Naive thymus-derived CD8-positive, alpha-beta T cell (primary cell): ENCODE measurements at regions not wholly inside any gene's neighbourhood (a gene's known extent, or its start where the extent isn't known, plus 50 kb on each side); places are given as distances from the start of the nearest gene placed in this dataset.
A peak's percentile ranks its signal among the peaks of the same experiment; 100 is the strongest.
"Not testable (repeated sequence)": the region's sequence is repeated elsewhere in the genome, so short reads cannot be mapped to it uniquely, and the experiment has no call there.

Experiments used
- ATAC-seq, 2 donors: fragments of 150-1000 bp; cut with Tn5 transposase in 1 of 2; sonication (Bioruptor Pico), chemical (Tn5 transposase) in 1 of 2; 1 replicate in 1 of 2; 2 replicates in 1 of 2; pipeline ENCODE4 v1.10.0; 2021; ENCODE audit warnings: mild to moderate bottlenecking in 2 of 2, moderate library complexity in 2 of 2
- POLR2A ChIA-PET: fragments of 350-600 bp; sonication (Branson Sonifier 250); formaldehyde crosslinking; loops from one replicate; lab custom pipeline; 2021; ENCODE audit warnings: antibody characterized with exemption; lab: Charles Lee
- DNase-seq, 10 donors: peaks; one replicate each; pipeline versions ENCODE4 v3.0.0 to v3.0.0-alpha.2; 2020 to 2022
- H3K27ac Mint-ChIP-seq, 10 donors: one replicate each; pipeline ENCODE4 v1.8.0; 2020 to 2022; ENCODE audit warnings: mild to moderate bottlenecking in 10 of 10, mixed read lengths in 10 of 10, moderate library complexity in 4 of 10, inconsistent platforms in 1 of 10
- H3K27me3 Mint-ChIP-seq, 5 donors: one replicate each; pipeline ENCODE4 v1.8.0; 2021 to 2022; ENCODE audit warnings: mixed read lengths in 5 of 5
- H3K36me3 Mint-ChIP-seq, 3 donors: one replicate each; pipeline ENCODE4 v1.8.0; 2020 to 2022; ENCODE audit warnings: mixed read lengths in 3 of 3, mild to moderate bottlenecking in 2 of 3, inconsistent platforms in 1 of 3
- H3K4me1 Mint-ChIP-seq, 4 donors: one replicate each; pipeline ENCODE4 v1.8.0; 2021 to 2022; ENCODE audit warnings: mixed read lengths in 4 of 4
- H3K4me3 Mint-ChIP-seq, 10 donors: one replicate each; pipeline ENCODE4 v1.8.0; 2020 to 2022; ENCODE audit warnings: mild to moderate bottlenecking in 10 of 10, mixed read lengths in 10 of 10, moderate library complexity in 6 of 10, inconsistent platforms in 1 of 10
- H3K9me3 Mint-ChIP-seq, 9 donors: one replicate each; pipeline ENCODE4 v1.8.0; 2020 to 2022; ENCODE audit warnings: mixed read lengths in 9 of 9, mild to moderate bottlenecking in 3 of 9, inconsistent platforms in 1 of 9, moderate library complexity in 1 of 9

DNA sequence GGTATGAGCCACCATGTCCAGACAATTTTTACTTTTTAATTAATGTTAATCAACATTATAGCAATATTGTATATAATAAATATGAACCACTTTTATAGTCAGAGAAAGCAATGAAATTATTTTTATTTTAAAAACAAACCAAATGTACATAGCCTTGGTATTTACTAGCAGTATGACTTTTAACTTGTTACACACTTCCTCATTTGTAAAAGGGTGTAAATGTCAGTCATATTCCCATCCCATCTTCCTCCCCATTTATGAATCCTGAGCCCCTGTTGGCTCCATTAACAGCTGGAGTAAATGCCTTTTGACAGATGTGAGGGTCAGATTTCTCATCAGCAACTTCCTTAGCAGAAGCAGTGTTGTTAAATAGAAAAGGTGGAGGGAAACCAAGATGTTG, 179.6 kb upstream of the SPRY1 start:
- peaks cover 7 to 19% (median 7%) of the 10 kb centered on the region in 3 donors for H3K36me3 Mint-ChIP-seq
- H3K4me3 Mint-ChIP-seq: no peak overlapping the region
- no peaks in the 10 kb centered on the region for H3K27me3 Mint-ChIP-seq
- no peak overlapping the region for H3K27ac Mint-ChIP-seq
- POLR2A ChIA-PET: no interaction called here
- no peaks in the 10 kb centered on the region for H3K9me3 Mint-ChIP-seq
- no peaks in the 10 kb centered on the region for H3K4me1 Mint-ChIP-seq
- no peak for DNase-seq
- no peak for ATAC-seq

DNA sequence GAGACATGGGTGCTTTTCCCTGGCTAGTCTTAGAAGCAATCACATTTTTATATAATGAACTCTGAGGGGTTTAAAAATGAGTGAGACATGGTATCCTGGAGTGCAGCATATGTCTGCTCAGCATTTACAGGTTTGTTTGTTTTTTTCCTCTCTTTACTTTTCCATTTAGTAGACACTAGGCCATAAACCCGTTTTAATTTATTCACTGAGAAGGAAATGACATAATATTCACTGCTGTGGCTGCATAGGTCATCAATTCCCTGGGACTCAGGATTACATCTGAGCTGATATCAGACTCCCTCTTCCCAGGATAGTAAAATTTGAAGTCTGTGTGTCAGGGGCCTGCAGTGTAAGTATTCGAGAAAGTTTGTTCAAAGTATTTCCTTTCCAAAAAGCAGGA, 178.9 kb upstream of the SPRY1 start:
- no peak for DNase-seq
- Mint-ChIP-seq H3K27me3 (no peaks in the 10 kb centered on the region), H3K4me3 (no peak overlapping the region), H3K4me1 (no peaks in the 10 kb centered on the region), H3K27ac (no peak overlapping the region), H3K9me3 (peaks cover 0 to 4% (median 0%) of the 10 kb centered on the region in 9 donors), H3K36me3 (peaks cover 12 to 19% (median 13%) of the 10 kb centered on the region in 3 donors)
- no peak for ATAC-seq
- POLR2A ChIA-PET: no interaction called here

DNA sequence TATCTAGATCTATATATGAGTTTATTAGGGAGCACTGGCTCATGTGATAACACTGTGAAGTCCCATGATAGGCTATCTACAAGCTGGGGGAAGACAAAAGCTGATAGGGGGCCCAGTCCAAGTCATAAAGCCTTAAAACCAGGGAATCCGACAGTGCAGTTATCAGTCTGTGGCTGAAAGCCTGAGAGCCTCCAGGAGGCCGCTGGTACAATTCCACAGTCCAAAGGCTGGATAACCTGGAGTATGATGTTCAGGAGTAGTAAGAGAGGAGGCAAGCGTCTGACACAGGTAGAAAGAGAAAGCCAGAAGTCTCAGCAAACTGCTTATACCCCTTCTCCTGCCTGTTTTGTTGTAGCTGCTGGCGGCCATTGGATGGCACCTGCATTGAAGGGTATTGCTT, 177.6 kb upstream of the SPRY1 start:
- Mint-ChIP-seq H3K27me3 (no peaks in the 10 kb centered on the region), H3K4me1 (no peaks in the 10 kb centered on the region), H3K27ac (no peak overlapping the region), H3K4me3 (no peak overlapping the region), H3K9me3 (peaks cover 0 to 10% (median 3%) of the 10 kb centered on the region in 9 donors), H3K36me3 (peaks cover 22 to 31% (median 24%) of the 10 kb centered on the region in 3 donors)
- no peak for DNase-seq
- no peak for ATAC-seq
- POLR2A ChIA-PET: no interaction called here

DNA sequence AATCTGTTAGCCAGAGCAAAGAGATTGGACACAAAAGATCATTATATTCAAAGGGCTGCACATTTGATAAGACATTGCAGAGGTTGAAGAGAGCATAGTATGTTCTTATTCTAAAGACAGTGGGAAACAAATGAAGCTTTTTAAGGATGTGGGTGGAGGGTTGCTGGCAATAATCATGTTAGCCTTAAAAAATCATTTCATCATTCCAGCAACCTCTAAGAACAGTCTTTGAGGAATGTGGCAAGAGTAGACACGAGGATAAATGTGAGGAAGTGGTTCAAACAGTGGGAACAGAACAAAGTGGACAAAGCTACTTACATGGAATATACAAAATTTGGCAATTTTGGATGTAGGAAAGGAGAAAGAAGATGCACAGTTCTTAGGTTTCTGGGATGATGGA, 167.3 kb upstream of the SPRY1 start:
- H3K27me3 Mint-ChIP-seq: no peaks in the 10 kb centered on the region
- H3K4me1 Mint-ChIP-seq: peaks cover 0 to 8% (median 3%) of the 10 kb centered on the region in 4 donors
- peaks cover 16 to 52% (median 31%) of the 10 kb centered on the region in 3 donors for H3K36me3 Mint-ChIP-seq
- H3K9me3 Mint-ChIP-seq: peaks cover 0 to 9% (median 2%) of the 10 kb centered on the region in 9 donors
- POLR2A ChIA-PET: no interaction called here
- H3K27ac Mint-ChIP-seq: no peak overlapping the region
- no peak for DNase-seq
- H3K4me3 Mint-ChIP-seq: no peak overlapping the region
- ATAC-seq: no peak

DNA sequence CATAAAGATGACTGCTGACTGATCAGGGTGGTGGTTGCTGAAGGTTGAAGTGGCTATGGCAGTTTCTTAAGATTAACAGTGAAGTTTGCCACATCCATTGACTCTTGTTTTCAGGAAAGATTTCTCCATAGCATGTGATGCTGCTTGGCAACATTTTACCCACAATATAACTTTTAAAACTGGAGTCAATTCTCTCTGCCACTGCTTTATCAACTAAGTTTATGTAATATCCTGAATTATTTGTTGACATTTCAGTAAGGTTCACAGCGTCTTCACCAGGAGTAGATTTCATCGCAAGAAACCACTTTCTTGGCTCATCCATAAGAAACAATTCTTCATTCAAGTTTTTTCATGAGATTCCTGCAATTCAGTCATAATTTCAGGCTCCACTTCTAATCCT, 166.5 kb upstream of the SPRY1 start:
- H3K9me3 Mint-ChIP-seq: peaks cover 0 to 9% (median 2%) of the 10 kb centered on the region in 9 donors
- peaks cover 0 to 8% (median 3%) of the 10 kb centered on the region in 4 donors for H3K4me1 Mint-ChIP-seq
- H3K36me3 Mint-ChIP-seq: peaks cover 19 to 55% (median 26%) of the 10 kb centered on the region in 3 donors
- no peak overlapping the region for H3K4me3 Mint-ChIP-seq
- no peak for DNase-seq
- POLR2A ChIA-PET: no interaction called here
- no peaks in the 10 kb centered on the region for H3K27me3 Mint-ChIP-seq
- no peak overlapping the region for H3K27ac Mint-ChIP-seq
- ATAC-seq: no peak

DNA sequence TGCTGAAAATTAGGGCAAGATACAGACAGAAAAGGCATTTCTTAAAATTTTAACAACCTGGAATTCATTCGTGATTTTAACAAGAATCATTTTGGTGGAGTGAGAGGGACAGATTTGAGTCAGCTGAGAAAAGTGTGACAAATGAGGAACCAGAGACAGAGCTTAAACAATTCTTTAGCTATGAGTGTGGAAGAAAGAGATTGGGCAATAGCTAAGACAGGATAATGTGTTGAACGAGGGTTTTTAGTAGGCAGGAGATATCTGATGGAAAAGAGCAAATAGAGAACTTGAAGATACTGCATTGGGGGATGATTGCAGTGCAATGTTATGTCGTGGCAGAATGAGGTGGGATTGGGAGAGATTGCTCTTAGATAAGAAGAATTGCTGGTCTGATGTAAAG, 164.2 kb upstream of the SPRY1 start:
- POLR2A ChIA-PET: no interaction called here
- Mint-ChIP-seq H3K36me3 (peaks cover 19 to 49% (median 24%) of the 10 kb centered on the region in 3 donors), H3K4me3 (peak overlapping the region in 1 of 10 donors; percentile 5), H3K27me3 (no peaks in the 10 kb centered on the region), H3K27ac (no peak overlapping the region), H3K4me1 (peaks cover 0 to 8% (median under 1%) of the 10 kb centered on the region in 4 donors), H3K9me3 (peaks cover 0 to 8% (median 0%) of the 10 kb centered on the region in 9 donors)
- DNase-seq (no peak), ATAC-seq (no peak)

DNA sequence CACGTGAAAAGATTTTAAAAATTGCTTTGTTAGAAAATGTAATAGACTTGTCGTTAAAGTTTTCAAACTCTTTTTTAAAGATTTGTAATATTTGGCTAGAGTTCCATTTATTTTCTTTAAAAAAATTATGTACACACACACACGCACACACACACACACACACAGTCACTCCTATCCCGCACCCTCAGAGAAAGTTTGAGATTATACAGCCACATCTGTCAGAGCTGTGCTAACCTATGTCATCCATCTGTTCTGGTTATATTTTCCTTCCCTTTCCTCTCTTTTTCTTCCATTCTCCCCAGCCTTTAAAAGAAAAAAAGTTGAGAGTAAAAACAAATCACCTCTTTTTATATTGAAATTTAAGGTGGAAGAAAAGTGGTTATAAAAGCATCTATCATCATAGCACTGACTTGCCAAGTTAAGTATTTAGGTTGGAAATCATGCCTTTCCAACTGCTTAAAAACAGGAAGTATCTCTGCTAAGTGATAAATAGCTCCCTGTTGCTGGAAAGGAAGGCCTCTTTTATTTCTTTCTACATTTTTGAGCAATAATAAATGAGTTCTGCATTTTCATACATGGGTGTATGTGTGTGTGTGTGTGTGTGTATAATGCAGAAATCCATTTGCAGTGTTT, 163.3 kb upstream of the SPRY1 start:
- Mint-ChIP-seq H3K9me3 (peaks cover 0 to 8% (median 0%) of the 10 kb centered on the region in 9 donors), H3K36me3 (peaks cover 19 to 53% (median 23%) of the 10 kb centered on the region in 3 donors), H3K4me3 (no peak overlapping the region), H3K27me3 (no peaks in the 10 kb centered on the region), H3K4me1 (peaks cover 0 to 8% (median under 1%) of the 10 kb centered on the region in 4 donors), H3K27ac (no peak overlapping the region)
- DNase-seq: no peak
- POLR2A ChIA-PET: no interaction called here
- ATAC-seq: no peak

DNA sequence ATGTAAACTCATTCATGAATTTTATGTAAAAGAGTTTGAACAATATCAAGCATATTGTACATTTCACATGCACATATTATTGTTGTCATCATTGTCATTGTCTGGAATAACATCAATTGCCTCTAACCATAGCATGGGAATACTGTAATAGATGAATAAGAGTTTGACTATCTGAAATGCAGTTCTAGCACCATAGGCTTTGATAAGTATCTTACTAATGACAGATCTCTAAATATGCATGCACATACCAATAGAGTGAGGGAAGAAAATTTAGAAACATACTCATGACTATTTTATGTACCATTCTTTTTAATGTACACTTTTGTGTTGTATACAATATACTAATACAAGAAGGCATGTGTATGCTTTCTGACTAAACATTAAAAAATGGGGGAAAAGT, 161.6 kb upstream of the SPRY1 start:
- peaks cover 0 to 16% (median 4%) of the 10 kb centered on the region in 9 donors for H3K9me3 Mint-ChIP-seq
- H3K27ac Mint-ChIP-seq: no peak overlapping the region
- H3K27me3 Mint-ChIP-seq: no peaks in the 10 kb centered on the region
- no peak for DNase-seq
- POLR2A ChIA-PET: no interaction called here
- peaks cover 0 to 8% (median 1%) of the 10 kb centered on the region in 4 donors for H3K4me1 Mint-ChIP-seq
- H3K36me3 Mint-ChIP-seq: peaks cover 13 to 50% (median 20%) of the 10 kb centered on the region in 3 donors
- H3K4me3 Mint-ChIP-seq: no peak overlapping the region
- no peak for ATAC-seq

DNA sequence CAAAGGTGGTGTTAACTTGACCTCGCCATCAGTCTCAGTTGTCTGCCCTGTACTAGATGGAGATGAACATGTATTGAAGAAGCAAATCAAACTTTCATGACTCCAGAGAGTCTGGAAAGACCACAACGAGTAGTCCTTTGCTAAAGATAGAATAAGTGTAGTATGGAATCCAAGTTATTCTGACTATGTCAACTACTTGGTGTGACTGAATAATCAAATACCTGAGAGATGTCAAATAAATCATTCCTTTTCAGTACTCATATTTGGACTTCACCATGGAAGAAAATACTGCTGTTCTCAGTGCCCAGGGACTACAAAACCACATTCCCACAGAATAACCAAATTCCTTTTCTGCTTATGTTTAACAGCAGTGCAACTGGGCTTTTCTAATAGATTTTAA, 161.2 kb upstream of the SPRY1 start:
- Mint-ChIP-seq H3K9me3 (peaks cover 2 to 20% (median 7%) of the 10 kb centered on the region in 9 donors), H3K36me3 (peaks cover 12 to 46% (median 15%) of the 10 kb centered on the region in 3 donors), H3K27ac (no peak overlapping the region), H3K4me3 (no peak overlapping the region), H3K4me1 (peaks cover 0 to 8% (median 1%) of the 10 kb centered on the region in 4 donors), H3K27me3 (no peaks in the 10 kb centered on the region)
- DNase-seq (no peak), ATAC-seq (no peak)
- POLR2A ChIA-PET: no interaction called here

DNA sequence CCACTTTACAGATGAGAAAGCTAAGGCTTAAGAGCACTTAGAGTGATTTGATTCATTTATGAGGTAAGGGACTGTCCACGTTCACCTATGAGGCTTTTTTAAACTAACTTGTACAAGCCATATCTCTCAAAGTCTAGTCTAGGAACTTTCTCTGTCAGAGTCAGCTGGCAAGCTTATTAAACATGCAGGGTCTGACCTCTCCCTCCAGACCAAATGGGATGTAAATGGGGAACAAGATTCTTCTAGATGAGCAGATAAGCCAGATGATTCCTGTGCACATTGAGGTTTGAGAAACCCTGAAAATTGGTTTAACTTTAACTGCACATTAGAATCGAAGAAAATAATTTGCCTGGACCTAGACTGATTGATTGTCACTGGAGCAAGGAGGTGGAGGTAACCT, 160.0 kb upstream of the SPRY1 start:
- POLR2A ChIA-PET: no interaction called here
- Mint-ChIP-seq H3K4me1 (peaks cover 0 to 8% (median 1%) of the 10 kb centered on the region in 4 donors), H3K9me3 (peaks cover 2 to 30% (median 8%) of the 10 kb centered on the region in 9 donors), H3K4me3 (no peak overlapping the region), H3K27ac (no peak overlapping the region), H3K27me3 (no peaks in the 10 kb centered on the region), H3K36me3 (peaks cover 10 to 38% (median 13%) of the 10 kb centered on the region in 3 donors)
- ATAC-seq: no peak
- DNase-seq: no peak

DNA sequence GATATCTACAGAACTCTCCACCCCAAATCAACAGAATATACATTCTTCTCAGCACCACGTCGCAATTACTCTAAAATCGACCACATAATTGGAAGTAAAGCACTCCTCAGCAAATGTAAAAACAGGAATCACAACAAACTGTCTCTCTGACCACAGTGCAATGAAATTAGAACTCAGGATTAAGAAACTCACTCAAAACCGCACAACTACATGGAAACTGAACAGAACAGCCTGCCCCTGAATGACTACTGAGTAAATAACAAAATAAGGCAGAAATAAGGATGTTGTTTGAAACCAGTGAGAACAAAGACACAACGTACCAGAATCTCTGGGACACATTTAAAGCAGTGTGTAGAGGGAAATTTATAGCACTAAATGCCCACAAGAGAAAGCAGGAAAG, 156.3 kb upstream of the SPRY1 start:
- H3K27me3 Mint-ChIP-seq, DNase-seq, H3K4me1 Mint-ChIP-seq, H3K4me3 Mint-ChIP-seq, H3K27ac Mint-ChIP-seq, POLR2A ChIA-PET, ATAC-seq: not testable (repeated sequence)
- Mint-ChIP-seq H3K9me3 (peaks cover 7 to 40% (median 18%) of the 10 kb centered on the region in 9 donors), H3K36me3 (peaks cover 5 to 14% (median 7%) of the 10 kb centered on the region in 3 donors)

DNA sequence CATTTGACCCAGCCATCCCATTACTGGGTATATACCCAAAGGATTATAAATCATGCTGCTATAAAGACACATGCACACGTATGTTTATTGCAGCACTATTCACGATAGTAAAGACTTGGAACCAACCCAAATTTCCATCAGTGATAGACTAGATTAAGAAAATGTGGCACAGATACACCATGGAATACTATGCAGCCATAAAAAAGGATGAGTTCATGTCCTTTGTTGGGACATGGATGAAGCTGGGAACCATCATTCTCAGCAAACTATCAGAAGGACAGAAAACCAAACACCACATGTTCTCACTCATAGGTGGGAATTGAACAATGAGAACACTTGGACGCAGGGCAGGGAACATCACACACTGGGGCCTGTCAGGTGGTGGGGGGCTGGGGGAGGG, 153.4 kb upstream of the SPRY1 start:
- H3K27me3 Mint-ChIP-seq, ATAC-seq, H3K4me3 Mint-ChIP-seq, POLR2A ChIA-PET, H3K4me1 Mint-ChIP-seq, DNase-seq, H3K36me3 Mint-ChIP-seq: not testable (repeated sequence)
- H3K27ac Mint-ChIP-seq: peak overlapping the region in 1 of 10 donors; percentile 77
- peaks cover 5 to 40% (median 18%) of the 10 kb centered on the region in 9 donors for H3K9me3 Mint-ChIP-seq

DNA sequence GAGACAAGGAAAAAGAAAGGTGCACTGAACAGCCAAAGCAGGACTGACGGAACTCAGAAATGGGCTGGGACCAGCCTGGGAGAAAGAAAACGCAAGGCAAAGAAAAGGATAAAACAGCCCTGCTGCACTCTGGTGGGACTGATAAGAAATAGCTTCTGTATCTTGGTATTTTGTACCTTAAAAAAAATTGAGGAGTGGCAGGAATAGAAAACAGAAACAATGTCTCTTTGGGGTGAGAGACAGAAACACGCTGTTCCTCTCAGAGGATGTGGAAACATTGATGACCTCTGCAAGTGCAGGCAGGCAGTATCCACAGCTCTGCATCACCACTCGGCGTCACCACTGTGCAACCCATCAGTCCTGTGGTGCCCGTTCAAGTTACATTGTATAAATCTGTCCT, 152.5 kb upstream of the SPRY1 start:
- POLR2A ChIA-PET: no interaction called here
- ATAC-seq (no peak), DNase-seq (peak in 1 of 10 donors; percentile 1)
- Mint-ChIP-seq H3K4me3 (no peak overlapping the region), H3K9me3 (peaks cover 5 to 32% (median 15%) of the 10 kb centered on the region in 9 donors), H3K36me3 (peaks cover 0 to 7% (median 0%) of the 10 kb centered on the region in 3 donors), H3K4me1 (peaks cover 0 to 6% (median under 1%) of the 10 kb centered on the region in 4 donors), H3K27ac (no peak overlapping the region), H3K27me3 (no peaks in the 10 kb centered on the region)
